ENCODE measurements at regions not wholly inside any gene's neighbourhood (a gene's known extent, or its start where the extent isn't known, plus 50 kb on each side); places are given as distances from the start of the nearest gene placed in this dataset.

DNA sequence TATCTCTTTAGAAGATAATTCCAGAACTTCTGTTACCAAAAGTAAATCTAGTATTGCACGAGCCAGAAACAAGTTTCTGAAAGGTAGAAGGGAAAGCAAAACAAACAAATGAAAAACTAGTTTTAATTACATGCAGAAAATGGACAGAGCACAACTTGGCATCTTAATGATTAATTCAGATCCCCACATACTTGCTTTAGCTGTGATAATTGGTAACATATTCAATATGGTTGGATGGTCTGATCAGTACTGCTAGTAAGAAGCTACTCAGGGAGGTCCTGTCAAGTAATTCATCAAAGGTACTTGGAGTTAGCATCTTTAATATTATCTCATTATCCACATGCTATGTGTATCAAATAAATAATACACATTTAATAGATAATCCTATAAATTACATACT is 204.3 kb downstream of the TRAM1L1 start:
- TF ChIP-seq CREB1 (IDR thresholded peaks at IDR 0.05; ENCODE audit: low read depth), result no peak
- TF ChIP-seq EP300 (IDR thresholded peaks at IDR 0.05; ENCODE audit: borderline replicate concordance), result no peak
- no peak for TF ChIP-seq TCF12 (IDR thresholded peaks at IDR 0.05; ENCODE audit: low read depth)
- TF ChIP-seq, protein P1, sequence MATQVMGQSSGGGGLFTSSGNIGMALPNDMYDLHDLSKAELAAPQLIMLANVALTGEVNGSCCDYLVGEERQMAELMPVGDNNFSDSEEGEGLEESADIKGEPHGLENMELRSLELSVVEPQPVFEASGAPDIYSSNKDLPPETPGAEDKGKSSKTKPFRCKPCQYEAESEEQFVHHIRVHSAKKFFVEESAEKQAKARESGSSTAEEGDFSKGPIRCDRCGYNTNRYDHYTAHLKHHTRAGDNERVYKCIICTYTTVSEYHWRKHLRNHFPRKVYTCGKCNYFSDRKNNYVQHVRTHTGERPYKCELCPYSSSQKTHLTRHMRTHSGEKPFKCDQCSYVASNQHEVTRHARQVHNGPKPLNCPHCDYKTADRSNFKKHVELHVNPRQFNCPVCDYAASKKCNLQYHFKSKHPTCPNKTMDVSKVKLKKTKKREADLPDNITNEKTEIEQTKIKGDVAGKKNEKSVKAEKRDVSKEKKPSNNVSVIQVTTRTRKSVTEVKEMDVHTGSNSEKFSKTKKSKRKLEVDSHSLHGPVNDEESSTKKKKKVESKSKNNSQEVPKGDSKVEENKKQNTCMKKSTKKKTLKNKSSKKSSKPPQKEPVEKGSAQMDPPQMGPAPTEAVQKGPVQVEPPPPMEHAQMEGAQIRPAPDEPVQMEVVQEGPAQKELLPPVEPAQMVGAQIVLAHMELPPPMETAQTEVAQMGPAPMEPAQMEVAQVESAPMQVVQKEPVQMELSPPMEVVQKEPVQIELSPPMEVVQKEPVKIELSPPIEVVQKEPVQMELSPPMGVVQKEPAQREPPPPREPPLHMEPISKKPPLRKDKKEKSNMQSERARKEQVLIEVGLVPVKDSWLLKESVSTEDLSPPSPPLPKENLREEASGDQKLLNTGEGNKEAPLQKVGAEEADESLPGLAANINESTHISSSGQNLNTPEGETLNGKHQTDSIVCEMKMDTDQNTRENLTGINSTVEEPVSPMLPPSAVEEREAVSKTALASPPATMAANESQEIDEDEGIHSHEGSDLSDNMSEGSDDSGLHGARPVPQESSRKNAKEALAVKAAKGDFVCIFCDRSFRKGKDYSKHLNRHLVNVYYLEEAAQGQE (IDR thresholded peaks at IDR 0.05; ENCODE audit: low read depth), result no peak
- TF ChIP-seq, protein P2, sequence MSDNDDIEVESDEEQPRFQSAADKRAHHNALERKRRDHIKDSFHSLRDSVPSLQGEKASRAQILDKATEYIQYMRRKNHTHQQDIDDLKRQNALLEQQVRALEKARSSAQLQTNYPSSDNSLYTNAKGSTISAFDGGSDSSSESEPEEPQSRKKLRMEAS (IDR thresholded peaks at IDR 0.05), result no peak
